Activated CD8-positive, alpha-beta T cell treated with anti-CD3 and anti-CD28 coated beads for 36 hours (primary cell): ENCODE measurements at regions not wholly inside any gene's neighbourhood (a gene's known extent, or its start where the extent isn't known, plus 50 kb on each side); places are given as distances from the start of the nearest gene placed in this dataset.

Experiments
- ATAC-seq: fragments of 200-7000 bp; cut with Tn5 transposase; one replicate; pipeline ENCODE4 v1.10.0; 2021; ENCODE audit warnings: mild to moderate bottlenecking, moderate library complexity
- CTCF ChIA-PET: fragments of 350-600 bp; sonication (Branson Sonifier 250); formaldehyde crosslinking; loops from one replicate; lab custom pipeline; 2021; ENCODE audit warnings: antibody characterized with exemption; lab: Charles Lee
- POLR2A ChIA-PET: fragments of 350-600 bp; sonication (Branson Sonifier 250); formaldehyde crosslinking; loops from one replicate; lab custom pipeline; 2021; ENCODE audit warnings: antibody characterized with exemption; lab: Charles Lee
- DNase-seq: peaks from one replicate; pipeline ENCODE4 v3.0.0-alpha.2; 2020
- H3K27ac Mint-ChIP-seq: one replicate; pipeline ENCODE4 v1.8.0; 2021; ENCODE audit warnings: mild to moderate bottlenecking, mixed read lengths
- H3K27me3 Mint-ChIP-seq: one replicate; pipeline ENCODE4 v1.8.0; 2021; ENCODE audit warnings: mixed read lengths
- H3K36me3 Mint-ChIP-seq: one replicate; pipeline ENCODE4 v1.8.0; 2021; ENCODE audit warnings: low read depth, mixed read lengths
- H3K4me1 Mint-ChIP-seq: one replicate; pipeline ENCODE4 v1.8.0; 2021; ENCODE audit warnings: low read depth, mixed read lengths
- H3K4me3 Mint-ChIP-seq: one replicate; pipeline ENCODE4 v1.8.0; 2021; ENCODE audit warnings: mild to moderate bottlenecking, moderate library complexity, mixed read lengths
- H3K9me3 Mint-ChIP-seq: one replicate; pipeline ENCODE4 v1.8.0; 2021; ENCODE audit warnings: mixed read lengths
- CTCF ChIP-seq: fragments of 200-600 bp; IDR thresholded peaks from one replicate; pipeline ENCODE4 v1.8.0; 2022; ENCODE audit warnings: antibody characterized with exemption, mild to moderate bottlenecking
- intact Hi-C: fragments of 100-400 bp; cut with micrococcal nuclease; formaldehyde crosslinking; loops from one replicate; pipeline ENCODE4 v1.10.0; 2022

GRCh38 chr9:36450110-36450732 is 50.2 kb upstream of the RNF38 start:
- ATAC-seq (no peak), DNase-seq (peak; percentile 21)
- Mint-ChIP-seq H3K4me1 (peaks cover 15% of the 10 kb centered on the region), H3K4me3 (no peak overlapping the region), H3K36me3 (no peaks in the 10 kb centered on the region), H3K27me3 (no peaks in the 10 kb centered on the region), H3K9me3 (no peaks in the 10 kb centered on the region), H3K27ac (no peak overlapping the region)
- ChIA-PET POLR2A (interaction anchor here (0.6 kb wide), 1 partner anchor 9 kb away, joined by 4 read pairs; no protein-coding TSS in a partner anchor), CTCF (interaction anchor here (0.6 to 5.2 kb wide), 27 partner anchors 8 to 279 kb away, joined by 3 to 77 read pairs (median 4); no protein-coding TSS in a partner anchor)
- peak; percentile 80 for TF ChIP-seq CTCF
- intact Hi-C loops: loop anchor here (5.0 kb wide), 1 partner anchor 107 kb away; no protein-coding TSS in a partner anchor
